Progenitor cell of endocrine pancreas (in vitro differentiated cells): ENCODE measurements at regions not wholly inside any gene's neighbourhood (a gene's known extent, or its start where the extent isn't known, plus 50 kb on each side); places are given as distances from the start of the nearest gene placed in this dataset.
A peak's percentile ranks its signal among the peaks of the same experiment; 100 is the strongest.

Experiments
- DNase-seq: peaks from one replicate; pipeline ENCODE4 v3.0.0; 2021; ENCODE audit warnings: low spot score; ENCODE audit not compliant: unreplicated experiment
- H3K27ac Mint-ChIP-seq: 2 replicates; pipeline ENCODE4 v1.8.0; 2021; ENCODE audit warnings: mild to moderate bottlenecking, moderate library complexity, mixed read lengths
- H3K27me3 Mint-ChIP-seq: 2 replicates; pipeline ENCODE4 v1.8.0; 2021; ENCODE audit warnings: mixed read lengths
- H3K36me3 Mint-ChIP-seq: 2 replicates; pipeline ENCODE4 v1.8.0; 2022; ENCODE audit warnings: mixed read lengths; ENCODE audit not compliant: insufficient read depth
- H3K4me1 Mint-ChIP-seq: 2 replicates; pipeline ENCODE4 v1.8.0; 2021; ENCODE audit warnings: low read depth, mixed read lengths
- H3K4me3 Mint-ChIP-seq: 2 replicates; pipeline ENCODE4 v1.8.0; 2021; ENCODE audit warnings: low read depth, mild to moderate bottlenecking, moderate library complexity, mixed read lengths
- H3K9me3 Mint-ChIP-seq: 2 replicates; pipeline ENCODE4 v1.8.0; 2021; ENCODE audit warnings: low read depth, mixed read lengths
- CTCF ChIP-seq: fragments of 200-600 bp; sonication (generic); IDR thresholded peaks from one replicate; pipeline ENCODE4 v1.5.0; 2021; ENCODE audit warnings: antibody characterized with exemption, mild to moderate bottlenecking; ENCODE audit not compliant: unreplicated experiment

GRCh38 chr1:5084676-5085075 lies 430.3 kb downstream of the AJAP1 start:
- Mint-ChIP-seq H3K27me3 (no peaks in the 10 kb centered on the region), H3K4me3 (no peak overlapping the region), H3K27ac (no peak overlapping the region), H3K36me3 (no peaks in the 10 kb centered on the region), H3K9me3 (no peaks in the 10 kb centered on the region), H3K4me1 (no peaks in the 10 kb centered on the region)
- TF ChIP-seq CTCF = no peak
- DNase-seq = no peak

- Mint-ChIP-seq H3K9me3 (no peaks in the 10 kb centered on the region), H3K27ac (no peak overlapping the region), H3K4me3 (no peak overlapping the region), H3K4me1 (peaks cover 4% of the 10 kb centered on the region), H3K27me3 (no peaks in the 10 kb centered on the region), H3K36me3 (no peaks in the 10 kb centered on the region)
- DNase-seq = no peak
- no peak for TF ChIP-seq CTCF
Observed at GRCh38 chr1:5067246-5067645, 412.8 kb downstream of the AJAP1 start.

- no peak overlapping the region for H3K4me3 Mint-ChIP-seq
- peak overlapping the region; percentile 25 for H3K27ac Mint-ChIP-seq
- H3K27me3 Mint-ChIP-seq = no peaks in the 10 kb centered on the region
- no peaks in the 10 kb centered on the region for H3K36me3 Mint-ChIP-seq
- peaks cover 24% of the 10 kb centered on the region for H3K9me3 Mint-ChIP-seq
- peaks cover 6% of the 10 kb centered on the region for H3K4me1 Mint-ChIP-seq
- no peak for TF ChIP-seq CTCF
- DNase-seq = no peak
Observed at GRCh38 chr1:5053744-5054143, 399.3 kb downstream of the AJAP1 start.

GRCh38 chr1:5029136-5029535 lies 374.7 kb downstream of the AJAP1 start:
- DNase-seq = no peak
- H3K9me3 Mint-ChIP-seq = no peaks in the 10 kb centered on the region
- TF ChIP-seq CTCF = no peak
- H3K27me3 Mint-ChIP-seq = peaks cover 3% of the 10 kb centered on the region
- no peaks in the 10 kb centered on the region for H3K4me1 Mint-ChIP-seq
- no peak overlapping the region for H3K27ac Mint-ChIP-seq
- H3K4me3 Mint-ChIP-seq = no peak overlapping the region
- H3K36me3 Mint-ChIP-seq = no peaks in the 10 kb centered on the region

- TF ChIP-seq CTCF = no peak
- Mint-ChIP-seq H3K27me3 (peaks cover 7% of the 10 kb centered on the region), H3K4me3 (no peak overlapping the region), H3K27ac (no peak overlapping the region), H3K4me1 (no peaks in the 10 kb centered on the region), H3K9me3 (no peaks in the 10 kb centered on the region), H3K36me3 (no peaks in the 10 kb centered on the region)
- no peak for DNase-seq
Observed at GRCh38 chr1:5012249-5012648, 357.8 kb downstream of the AJAP1 start.

GRCh38 chr1:5010656-5011055 lies 356.2 kb downstream of the AJAP1 start:
- no peaks in the 10 kb centered on the region for H3K9me3 Mint-ChIP-seq
- peaks cover 7% of the 10 kb centered on the region for H3K27me3 Mint-ChIP-seq
- no peak overlapping the region for H3K4me3 Mint-ChIP-seq
- no peak for DNase-seq
- H3K4me1 Mint-ChIP-seq = no peaks in the 10 kb centered on the region
- H3K36me3 Mint-ChIP-seq = no peaks in the 10 kb centered on the region
- no peak overlapping the region for H3K27ac Mint-ChIP-seq
- no peak for TF ChIP-seq CTCF
